T-helper 2 cell treated with Interferon-gamma antibody and Interleukin-4, amounts not matched to agents 100 ng/mL and 5 ng/mL, for 36 hours (primary cell): ENCODE measurements at regions not wholly inside any gene's neighbourhood (a gene's known extent, or its start where the extent isn't known, plus 50 kb on each side); places are given as distances from the start of the nearest gene placed in this dataset.
"Not testable (repeated sequence)": the region's sequence is repeated elsewhere in the genome, so short reads cannot be mapped to it uniquely, and the experiment has no call there.

ENCODE experiments used
- intact Hi-C: fragments of 100-400 bp; cut with micrococcal nuclease; formaldehyde crosslinking; loops from one replicate; pipeline ENCODE4 v1.15.1; 2023

- intact Hi-C loops, result no loop called here
Measured at GRCh38 chr4:59583845-59584568, 1616.1 kb upstream of the ADGRL3 start.

- intact Hi-C loops, result no loop called here
Measured at GRCh38 chr4:59597536-59598329, 1602.4 kb upstream of the ADGRL3 start.

GRCh38 chr4:59598330-59598618 is 1601.9 kb upstream of the ADGRL3 start:
- intact Hi-C loops, result no loop called here

GRCh38 chr4:59608466-59608865 is 1591.7 kb upstream of the ADGRL3 start:
- intact Hi-C loops, result no loop called here

- intact Hi-C loops, result no loop called here
Measured at GRCh38 chr4:59612235-59612634, 1587.9 kb upstream of the ADGRL3 start.

GRCh38 chr4:59615316-59615715 is 1584.8 kb upstream of the ADGRL3 start:
- intact Hi-C loops, result no loop called here

- intact Hi-C loops, result no loop called here
Measured at GRCh38 chr4:59629348-59629747, 1570.8 kb upstream of the ADGRL3 start.

GRCh38 chr4:59630235-59630634 is 1569.9 kb upstream of the ADGRL3 start:
- intact Hi-C loops, result no loop called here

GRCh38 chr4:59630922-59631321 is 1569.2 kb upstream of the ADGRL3 start:
- intact Hi-C loops, result no loop called here

- intact Hi-C loops, result no loop called here
Measured at GRCh38 chr4:59637596-59637995, 1562.5 kb upstream of the ADGRL3 start.

GRCh38 chr4:59643682-59644081 is 1556.4 kb upstream of the ADGRL3 start:
- intact Hi-C loops, result no loop called here

GRCh38 chr4:59644765-59645164 is 1555.4 kb upstream of the ADGRL3 start:
- intact Hi-C loops, result no loop called here

- intact Hi-C loops, result no loop called here
Measured at GRCh38 chr4:59646082-59646481, 1554.0 kb upstream of the ADGRL3 start.

- intact Hi-C loops, result no loop called here
Measured at GRCh38 chr4:59647011-59647410, 1553.1 kb upstream of the ADGRL3 start.

GRCh38 chr4:59647500-59647899 is 1552.6 kb upstream of the ADGRL3 start:
- intact Hi-C loops, result no loop called here

GRCh38 chr4:59650861-59651260 is 1549.3 kb upstream of the ADGRL3 start:
- intact Hi-C loops, result no loop called here

GRCh38 chr4:59655996-59656395 is 1544.1 kb upstream of the ADGRL3 start:
- intact Hi-C loops, result no loop called here

- intact Hi-C loops, result no loop called here
Measured at GRCh38 chr4:59664771-59665170, 1535.4 kb upstream of the ADGRL3 start.

GRCh38 chr4:59666645-59667044 is 1533.5 kb upstream of the ADGRL3 start:
- intact Hi-C loops, result no loop called here

GRCh38 chr4:59671037-59671436 is 1529.1 kb upstream of the ADGRL3 start:
- intact Hi-C loops, result no loop called here

- intact Hi-C loops, result no loop called here
Measured at GRCh38 chr4:59676389-59676788, 1523.7 kb upstream of the ADGRL3 start.

- intact Hi-C loops, result not testable (repeated sequence)
Measured at GRCh38 chr4:59676992-59677391, 1523.1 kb upstream of the ADGRL3 start.

- intact Hi-C loops, result no loop called here
Measured at GRCh38 chr4:59685626-59686025, 1514.5 kb upstream of the ADGRL3 start.
